Posterior vena cava (tissue), 2 donors: ENCODE measurements at regions not wholly inside any gene's neighbourhood (a gene's known extent, or its start where the extent isn't known, plus 50 kb on each side); places are given as distances from the start of the nearest gene placed in this dataset.
"Not testable (repeated sequence)": the region's sequence is repeated elsewhere in the genome, so short reads cannot be mapped to it uniquely, and the experiment has no call there.

ENCODE experiments used
- DNase-seq: peaks from one replicate; pipeline ENCODE4 v3.0.0-alpha.2; 2020; ENCODE audit warnings: low spot score
- intact Hi-C, 2 donors: fragments of 100-400 bp; cut with DNase I; formaldehyde crosslinking; loops; one replicate each; pipeline versions ENCODE4 v1.14.1 to v1.14.2; 2022 to 2023
- donor health status: DM: yes; HTN: yes; CAD: no.
- donor health status: DM: yes; HTN: yes; CAD: no.

DNA sequence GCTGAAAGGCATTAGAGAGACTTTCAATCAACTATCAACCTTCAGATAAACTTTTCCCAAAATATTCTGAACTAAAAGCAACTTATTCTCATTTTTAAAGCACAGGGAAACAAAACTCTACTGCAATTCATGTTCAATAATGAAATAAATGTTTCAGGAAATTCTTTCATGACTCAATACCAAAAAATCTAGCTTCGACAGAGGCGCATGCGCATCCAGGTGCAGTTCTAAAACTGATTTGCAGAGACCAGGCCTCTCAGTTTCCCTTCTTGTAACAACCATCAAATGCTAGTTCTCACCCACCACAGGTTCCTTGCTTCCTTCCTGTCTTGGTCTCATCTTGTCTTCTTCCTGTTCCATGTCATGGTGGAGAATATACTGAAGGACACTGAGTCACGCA, 55.3 kb upstream of the NRBF2 start:
- intact Hi-C loops: loop anchor here in 1 of 2 donors (5.0 kb wide), 1 partner anchor 65 kb away; no protein-coding TSS in a partner anchor
- DNase-seq: no peak

GRCh38 chr10:63072951-63073350, 60.2 kb upstream of the NRBF2 start:
- DNase-seq: no peak
- intact Hi-C loops: no loop called here

DNA sequence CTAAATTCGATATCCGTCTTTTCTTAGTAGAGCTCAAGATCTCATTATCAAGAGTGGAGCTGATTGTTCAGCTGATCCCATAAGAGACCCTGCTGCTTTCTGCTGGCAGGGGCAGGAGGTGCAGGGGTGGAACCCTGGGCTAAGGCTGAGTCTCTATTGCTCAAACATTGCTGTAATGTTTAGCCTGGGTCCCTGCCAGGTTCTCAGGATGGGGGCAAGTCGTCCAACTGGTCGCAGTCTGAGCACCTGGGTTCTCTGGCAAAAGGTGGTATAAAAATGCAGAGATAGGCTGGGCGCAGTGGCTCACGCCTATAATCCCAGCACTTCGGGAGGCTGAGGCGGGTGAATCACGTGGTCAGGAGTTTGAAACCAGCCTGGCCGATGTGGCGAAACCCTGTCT, 62.0 kb upstream of the NRBF2 start:
- intact Hi-C loops: no loop called here
- DNase-seq: no peak

DNA sequence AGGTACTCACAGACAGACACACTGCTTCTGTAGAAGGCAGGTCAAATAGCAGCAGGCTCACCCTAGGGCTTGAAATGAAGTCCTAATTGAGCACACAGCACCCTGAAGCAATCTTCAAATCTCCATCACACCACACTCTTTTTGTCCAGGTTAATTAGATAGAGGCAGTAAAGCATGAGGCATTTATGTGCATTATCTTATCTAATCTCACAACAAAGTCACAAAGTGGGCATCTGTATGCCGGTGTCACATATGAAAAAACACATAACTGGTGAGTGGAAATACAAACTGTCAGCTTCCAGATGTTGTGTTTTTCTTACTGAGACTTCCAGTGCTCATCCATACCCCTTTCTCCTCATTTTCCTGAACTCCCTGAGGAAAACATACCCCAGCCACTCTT, 63.8 kb upstream of the NRBF2 start:
- intact Hi-C loops: no loop called here
- no peak for DNase-seq

DNA sequence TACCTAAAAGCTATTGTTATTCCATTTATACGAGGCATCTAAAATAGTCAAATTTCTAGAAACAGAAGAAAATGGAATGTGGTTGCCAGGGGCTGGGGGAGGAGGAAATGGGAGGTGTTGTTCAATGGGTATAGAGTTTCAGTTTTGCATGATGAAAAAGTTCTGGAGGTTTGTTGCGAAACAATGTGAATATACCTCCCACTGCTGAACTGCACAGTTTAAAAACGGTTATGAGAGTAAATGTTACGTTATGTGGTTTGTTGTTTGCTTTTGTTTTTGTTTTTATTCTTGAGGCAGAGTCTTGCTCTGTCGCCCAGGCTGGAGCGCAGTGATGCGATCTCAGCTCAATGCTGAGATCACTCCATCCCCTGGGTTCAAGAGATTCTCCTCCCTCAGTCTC, 64.9 kb upstream of the NRBF2 start:
- intact Hi-C loops: no loop called here

DNA sequence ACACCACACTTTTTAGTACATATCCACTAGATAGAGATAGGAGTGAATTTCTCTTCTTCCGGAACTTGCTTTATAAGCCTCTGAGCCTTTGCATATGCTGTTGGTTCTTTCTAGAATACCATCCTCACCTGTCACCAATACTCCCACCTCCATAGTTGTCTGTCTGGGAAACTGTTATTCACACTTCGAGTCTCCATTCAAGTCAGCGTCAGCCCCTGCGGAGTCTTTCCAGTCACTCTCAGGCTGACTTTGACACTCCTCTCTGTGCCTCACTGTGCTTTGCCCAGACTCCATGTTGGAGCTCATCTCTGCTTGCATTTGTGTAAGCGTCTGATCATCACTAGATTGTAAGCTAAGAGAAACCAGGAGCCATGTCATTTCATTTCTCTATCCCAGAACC, 66.5 kb upstream of the NRBF2 start:
- no peak for DNase-seq
- intact Hi-C loops: no loop called here

More for the DNA sequence above, 64.9 kb upstream of the NRBF2 start:
- no peak for DNase-seq

- DNase-seq: no peak
- intact Hi-C loops: no loop called here
Observed at GRCh38 chr10:63064706-63065105, 68.4 kb upstream of the NRBF2 start.

GRCh38 chr10:63058236-63058635, 74.9 kb upstream of the NRBF2 start:
- intact Hi-C loops: no loop called here
- no peak for DNase-seq

DNA sequence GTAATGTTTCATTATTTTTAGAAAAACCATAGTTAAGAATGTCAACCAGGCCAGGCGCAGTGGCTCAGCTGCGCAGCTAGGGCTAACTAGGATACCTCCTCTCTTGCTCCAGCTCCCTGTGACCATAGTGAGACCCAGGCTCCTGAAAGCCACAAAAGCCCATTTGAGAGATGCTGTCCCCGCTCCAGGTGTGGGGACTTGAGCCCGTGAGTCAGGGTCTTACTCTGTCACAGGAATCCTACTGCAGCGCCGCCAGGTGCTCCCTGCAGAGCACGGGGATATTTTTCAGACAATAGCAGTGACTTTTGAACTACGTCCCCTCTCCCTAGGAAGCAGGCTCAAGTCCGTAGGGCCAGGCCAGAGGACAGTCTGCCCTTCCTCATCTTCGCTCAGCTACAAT, 75.6 kb upstream of the NRBF2 start:
- intact Hi-C loops: no loop called here
- DNase-seq: no peak

DNA sequence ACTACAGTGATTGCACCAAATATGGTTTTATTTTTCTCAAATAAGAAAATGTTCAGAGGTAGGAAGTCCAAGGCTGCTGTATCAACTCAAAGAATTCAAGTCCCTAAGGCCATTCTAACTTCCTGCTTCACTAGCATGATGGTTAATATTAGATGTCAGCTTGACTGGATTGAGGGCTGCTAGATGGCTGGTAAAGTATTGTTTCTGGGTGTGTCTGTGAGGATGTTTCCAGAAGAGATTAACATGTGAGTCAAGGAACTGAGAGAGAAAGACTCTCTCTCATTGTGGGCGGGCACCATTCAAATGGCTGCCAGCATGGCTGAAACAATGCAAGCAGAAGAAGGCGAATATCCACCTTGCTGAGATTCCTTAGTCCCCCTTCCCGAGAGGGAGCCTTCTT, 77.4 kb upstream of the NRBF2 start:
- intact Hi-C loops: no loop called here
- DNase-seq: no peak

GRCh38 chr10:63054889-63055611, 78.1 kb upstream of the NRBF2 start:
- intact Hi-C loops: no loop called here
- no peak for DNase-seq

DNA sequence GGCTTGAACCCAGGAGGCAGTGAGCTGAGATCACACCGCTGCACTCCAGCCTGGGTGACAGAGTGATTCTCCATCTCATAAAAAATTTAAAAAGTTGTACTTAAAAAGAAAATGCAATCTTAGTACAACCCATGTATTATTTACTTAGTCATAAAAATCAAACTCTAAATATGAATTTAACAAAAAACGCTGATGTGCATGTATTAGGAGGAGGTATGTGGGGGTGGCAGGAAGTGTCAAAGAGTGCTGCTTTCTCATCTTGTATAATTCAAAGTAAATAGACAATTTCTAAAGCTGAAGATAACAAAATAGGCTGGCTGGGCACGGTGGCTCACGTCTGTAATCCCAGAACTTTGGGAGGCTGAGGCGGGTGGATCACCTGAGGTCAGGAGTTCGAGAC, 81.0 kb upstream of the NRBF2 start:
- intact Hi-C loops: no loop called here
- DNase-seq: no peak

GRCh38 chr10:63042256-63042655, 90.9 kb upstream of the NRBF2 start:
- intact Hi-C loops: no loop called here
- no peak for DNase-seq

- intact Hi-C loops, DNase-seq: not testable (repeated sequence)
Observed at GRCh38 chr10:63033616-63034185, 99.4 kb upstream of the NRBF2 start.

GRCh38 chr10:63030536-63030935, 102.6 kb upstream of the NRBF2 start:
- intact Hi-C loops: no loop called here
- DNase-seq: no peak

DNA sequence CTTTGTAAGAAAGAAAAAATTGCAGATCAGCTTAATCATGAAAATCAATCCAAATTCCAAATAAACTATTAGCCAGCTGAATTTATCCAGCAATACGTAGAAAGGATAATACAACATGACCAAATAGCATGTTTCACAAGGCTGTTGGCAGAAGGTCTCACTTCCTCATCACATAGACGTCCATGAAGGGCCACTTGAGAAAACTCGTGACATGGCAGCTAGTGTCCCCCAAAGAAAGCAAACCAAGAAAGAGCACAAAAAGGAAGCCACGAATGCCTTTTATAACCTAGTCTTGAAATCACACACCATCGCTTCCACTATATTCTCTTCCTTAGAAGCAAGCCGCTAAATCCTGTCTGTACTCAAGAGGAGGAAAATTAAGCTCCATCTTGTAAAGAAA, 105.6 kb upstream of the NRBF2 start:
- DNase-seq: no peak
- intact Hi-C loops: no loop called here

DNA sequence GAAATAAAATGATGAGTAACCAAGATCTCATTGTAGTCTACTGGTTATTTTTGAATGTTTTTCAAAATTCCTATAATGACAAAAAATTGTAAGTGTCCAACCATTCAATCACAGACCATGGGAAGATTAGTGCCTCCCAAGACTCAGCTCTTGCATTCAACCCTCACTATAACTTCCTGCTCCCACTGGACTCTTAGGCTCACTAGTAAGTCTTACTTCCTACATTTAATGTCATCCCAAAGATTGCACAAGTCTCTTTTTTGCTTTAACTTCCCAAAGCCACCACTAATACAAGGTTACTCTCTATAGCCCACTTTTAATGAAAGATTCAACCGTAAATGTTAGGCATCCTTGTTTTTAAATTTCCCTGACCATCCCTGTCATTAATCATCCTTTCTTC, 111.9 kb upstream of the NRBF2 start:
- intact Hi-C loops: no loop called here
- no peak for DNase-seq

DNA sequence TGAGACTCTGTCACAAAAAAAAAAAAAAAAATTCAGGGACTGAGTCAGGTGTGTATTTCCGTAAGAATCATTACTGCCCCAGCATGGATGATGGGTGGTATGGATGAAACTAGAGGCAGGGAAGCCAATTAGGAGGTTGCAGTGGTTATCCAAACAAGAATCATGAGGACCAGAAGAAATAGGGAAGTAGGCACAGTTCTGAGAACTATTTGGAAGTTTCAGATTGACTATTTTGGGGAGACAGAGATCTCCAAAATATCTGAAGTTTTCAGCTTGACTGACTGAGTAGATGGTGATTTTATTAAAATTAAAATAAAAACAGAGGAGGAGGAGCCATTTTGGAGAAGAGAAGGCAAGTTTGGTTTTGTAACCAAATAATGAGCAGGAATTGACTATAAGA, 119.4 kb upstream of the NRBF2 start:
- no peak for DNase-seq
- intact Hi-C loops: loop anchor here in 1 of 2 donors (5.0 kb wide), 1 partner anchor 64 kb away; no protein-coding TSS in a partner anchor

DNA sequence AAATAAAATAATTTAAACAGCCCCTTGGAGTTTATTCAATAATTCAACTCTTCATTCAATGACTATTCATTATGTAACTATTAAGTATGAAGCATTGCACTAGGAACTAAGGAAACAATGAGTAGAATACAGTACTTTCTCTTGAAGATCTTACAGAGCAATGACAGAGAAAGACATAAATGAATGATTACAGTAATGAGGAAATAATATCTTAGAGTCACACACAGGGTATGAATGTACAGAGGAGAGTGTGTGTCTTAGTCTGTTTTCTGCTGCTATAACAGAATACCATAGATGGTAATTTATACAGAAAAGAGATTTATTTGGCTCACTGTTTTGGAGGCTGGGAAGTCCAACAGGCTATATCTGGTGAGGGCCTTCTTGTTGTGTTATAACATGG, 120.5 kb upstream of the NRBF2 start:
- DNase-seq: no peak
- intact Hi-C loops: loop anchor here in 1 of 2 donors (5.0 kb wide), 1 partner anchor 65 kb away; no protein-coding TSS in a partner anchor

- intact Hi-C loops: loop anchor here in 1 of 2 donors (5.0 kb wide), 1 partner anchor 67 kb away; no protein-coding TSS in a partner anchor
- DNase-seq: no peak
Observed at GRCh38 chr10:63010203-63010602, 122.9 kb upstream of the NRBF2 start.

DNA sequence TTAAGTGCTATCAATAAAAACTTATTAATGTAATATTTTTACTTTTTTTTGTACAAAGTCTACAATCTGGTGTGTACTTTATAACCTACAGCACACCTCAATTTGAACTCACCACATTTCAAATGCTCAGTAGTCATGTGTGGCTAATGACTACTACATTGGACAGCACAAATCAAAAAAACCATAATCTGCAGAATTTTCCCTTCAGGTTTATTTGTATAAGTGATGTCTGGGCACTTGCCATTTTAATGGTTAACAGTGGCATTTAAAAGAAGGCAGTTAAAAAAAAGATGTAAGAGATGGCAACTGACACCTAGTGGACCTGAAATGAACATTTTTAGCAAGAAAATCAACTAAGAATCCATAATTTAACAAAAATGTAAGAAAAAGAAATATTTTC, 124.6 kb upstream of the NRBF2 start:
- intact Hi-C loops: no loop called here
- DNase-seq: no peak
